Prostate gland (tissue), 2 donors: ENCODE measurements at regions not wholly inside any gene's neighbourhood (a gene's known extent, or its start where the extent isn't known, plus 50 kb on each side); places are given as distances from the start of the nearest gene placed in this dataset.

ENCODE experiments used
- POLR2A ChIP-seq: fragments of 450-650 bp; IDR thresholded peaks from one replicate; pipeline ENCODE4 v1.6.1; 2016; ENCODE audit warnings: antibody characterized with exemption, mild to moderate bottlenecking
- POLR2AphosphoS5 ChIP-seq: sonication (generic); formaldehyde crosslinking; IDR thresholded peaks from one replicate; pipeline ENCODE4 v1.6.1; 2017; ENCODE audit warnings: antibody characterized with exemption
- TF ChIP-seq, protein P1 (sequence below), 4 experiments: fragments of 200-600 bp in 2 of 4; fragments of 450-650 bp in 2 of 4; sonication (generic) in 2 of 4; IDR thresholded peaks; 1 replicate in 3 of 4; 2 replicates in 1 of 4; pipeline ENCODE4 v1.5.1; 2016 to 2019; ENCODE audit warnings: antibody characterized with exemption in 4 of 4, mild to moderate bottlenecking in 2 of 4, moderate library complexity in 2 of 4

GRCh38 chr4:54596201-54596600, 61.6 kb upstream of the KIT start:
- TF ChIP-seq, protein P1, sequence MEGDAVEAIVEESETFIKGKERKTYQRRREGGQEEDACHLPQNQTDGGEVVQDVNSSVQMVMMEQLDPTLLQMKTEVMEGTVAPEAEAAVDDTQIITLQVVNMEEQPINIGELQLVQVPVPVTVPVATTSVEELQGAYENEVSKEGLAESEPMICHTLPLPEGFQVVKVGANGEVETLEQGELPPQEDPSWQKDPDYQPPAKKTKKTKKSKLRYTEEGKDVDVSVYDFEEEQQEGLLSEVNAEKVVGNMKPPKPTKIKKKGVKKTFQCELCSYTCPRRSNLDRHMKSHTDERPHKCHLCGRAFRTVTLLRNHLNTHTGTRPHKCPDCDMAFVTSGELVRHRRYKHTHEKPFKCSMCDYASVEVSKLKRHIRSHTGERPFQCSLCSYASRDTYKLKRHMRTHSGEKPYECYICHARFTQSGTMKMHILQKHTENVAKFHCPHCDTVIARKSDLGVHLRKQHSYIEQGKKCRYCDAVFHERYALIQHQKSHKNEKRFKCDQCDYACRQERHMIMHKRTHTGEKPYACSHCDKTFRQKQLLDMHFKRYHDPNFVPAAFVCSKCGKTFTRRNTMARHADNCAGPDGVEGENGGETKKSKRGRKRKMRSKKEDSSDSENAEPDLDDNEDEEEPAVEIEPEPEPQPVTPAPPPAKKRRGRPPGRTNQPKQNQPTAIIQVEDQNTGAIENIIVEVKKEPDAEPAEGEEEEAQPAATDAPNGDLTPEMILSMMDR (IDR thresholded peaks at IDR 0.05) = no peak
- no peak for TF ChIP-seq POLR2A
- no peak for TF ChIP-seq POLR2AphosphoS5
